ENCODE measurements at regions not wholly inside any gene's neighbourhood (a gene's known extent, or its start where the extent isn't known, plus 50 kb on each side); places are given as distances from the start of the nearest gene placed in this dataset.
"Not testable (repeated sequence)": the region's sequence is repeated elsewhere in the genome, so short reads cannot be mapped to it uniquely, and the experiment has no call there.

DNA sequence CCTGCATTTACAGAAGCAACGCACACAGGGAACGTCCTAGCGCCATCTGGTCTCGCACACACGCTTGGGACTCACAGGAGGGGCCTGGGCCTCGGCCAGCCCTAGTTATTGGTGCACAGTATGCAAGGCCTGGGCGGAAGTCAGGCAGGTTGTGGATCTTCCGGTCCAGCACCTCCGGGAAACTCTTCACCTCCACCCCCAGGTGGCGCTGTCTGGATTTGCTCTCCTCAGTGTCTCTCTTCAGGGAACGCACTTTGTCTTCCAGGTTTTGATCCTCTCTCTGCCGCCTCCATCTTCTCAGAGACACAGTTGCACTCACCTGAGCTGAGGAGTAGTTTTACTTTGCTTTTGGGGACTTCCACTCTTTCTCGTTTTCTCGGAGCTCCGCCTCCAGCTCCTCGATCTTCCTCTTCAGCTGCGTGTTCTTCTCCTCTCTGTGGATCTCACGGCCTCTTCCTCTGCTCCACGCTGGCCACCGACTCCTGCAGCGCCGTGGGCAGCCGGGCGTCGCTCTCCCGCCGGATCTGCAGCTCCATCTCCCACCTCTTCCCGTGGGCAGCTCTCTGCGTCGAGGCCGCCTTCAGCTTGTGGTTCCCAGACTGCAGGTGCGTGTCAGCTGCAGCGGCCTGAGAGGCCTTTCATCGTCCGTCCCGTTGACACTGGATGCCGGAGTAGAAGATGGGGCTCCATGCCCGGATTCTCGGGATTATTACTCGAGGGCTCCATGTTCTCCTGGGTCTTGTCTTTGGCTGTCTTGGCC, 933.8 kb downstream of the TMEM121 start:
- H3K4me3 ChIP-seq (replicated peaks; ENCODE audit: low read depth, low read length) = no peak overlapping the region
- TF ChIP-seq, protein P1, sequence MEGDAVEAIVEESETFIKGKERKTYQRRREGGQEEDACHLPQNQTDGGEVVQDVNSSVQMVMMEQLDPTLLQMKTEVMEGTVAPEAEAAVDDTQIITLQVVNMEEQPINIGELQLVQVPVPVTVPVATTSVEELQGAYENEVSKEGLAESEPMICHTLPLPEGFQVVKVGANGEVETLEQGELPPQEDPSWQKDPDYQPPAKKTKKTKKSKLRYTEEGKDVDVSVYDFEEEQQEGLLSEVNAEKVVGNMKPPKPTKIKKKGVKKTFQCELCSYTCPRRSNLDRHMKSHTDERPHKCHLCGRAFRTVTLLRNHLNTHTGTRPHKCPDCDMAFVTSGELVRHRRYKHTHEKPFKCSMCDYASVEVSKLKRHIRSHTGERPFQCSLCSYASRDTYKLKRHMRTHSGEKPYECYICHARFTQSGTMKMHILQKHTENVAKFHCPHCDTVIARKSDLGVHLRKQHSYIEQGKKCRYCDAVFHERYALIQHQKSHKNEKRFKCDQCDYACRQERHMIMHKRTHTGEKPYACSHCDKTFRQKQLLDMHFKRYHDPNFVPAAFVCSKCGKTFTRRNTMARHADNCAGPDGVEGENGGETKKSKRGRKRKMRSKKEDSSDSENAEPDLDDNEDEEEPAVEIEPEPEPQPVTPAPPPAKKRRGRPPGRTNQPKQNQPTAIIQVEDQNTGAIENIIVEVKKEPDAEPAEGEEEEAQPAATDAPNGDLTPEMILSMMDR (IDR thresholded peaks at IDR 0.05; ENCODE audit: low read depth, low read length, missing control alignments) = no peak
- DNase-seq (ENCODE audit: extremely low read depth, low read depth) = no peak

DNA sequence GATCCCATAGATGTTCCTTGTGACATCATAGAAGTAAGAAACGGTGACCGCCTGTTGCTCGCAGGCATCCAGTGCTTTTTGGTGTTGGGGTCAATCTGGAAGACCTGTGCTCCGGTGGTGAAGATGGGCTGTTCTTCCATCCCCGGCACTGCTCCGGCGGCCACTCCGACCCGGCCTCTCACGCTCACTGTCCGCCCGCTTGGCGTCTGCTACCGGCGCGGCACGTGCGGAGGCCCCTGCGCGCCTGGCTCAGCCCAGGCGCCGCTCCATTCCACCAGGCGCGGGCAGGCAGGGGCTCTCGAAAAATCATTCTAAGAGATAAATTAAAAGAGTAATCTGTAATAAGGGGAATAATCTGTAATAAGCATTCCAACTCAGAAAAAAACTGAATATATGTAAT, 934.5 kb downstream of the TMEM121 start:
- DNase-seq (ENCODE audit: extremely low read depth, low read depth) = no peak
- no peak overlapping the region for H3K4me3 ChIP-seq (replicated peaks; ENCODE audit: low read depth, low read length)
- TF ChIP-seq, protein P1 (IDR thresholded peaks at IDR 0.05; ENCODE audit: low read depth, low read length, missing control alignments) = no peak

GRCh38 chr14:106466483-106466882, 940.1 kb downstream of the TMEM121 start:
- not testable (repeated sequence) for DNase-seq (ENCODE audit: extremely low read depth, low read depth); H3K4me3 ChIP-seq (replicated peaks; ENCODE audit: low read depth, low read length)

- H3K4me3 ChIP-seq (replicated peaks; ENCODE audit: low read depth, low read length); DNase-seq (ENCODE audit: extremely low read depth, low read depth): not testable (repeated sequence)
These were observed 942.5 kb downstream of the TMEM121 start for GRCh38 chr14:106468869-106469268.

DNA sequence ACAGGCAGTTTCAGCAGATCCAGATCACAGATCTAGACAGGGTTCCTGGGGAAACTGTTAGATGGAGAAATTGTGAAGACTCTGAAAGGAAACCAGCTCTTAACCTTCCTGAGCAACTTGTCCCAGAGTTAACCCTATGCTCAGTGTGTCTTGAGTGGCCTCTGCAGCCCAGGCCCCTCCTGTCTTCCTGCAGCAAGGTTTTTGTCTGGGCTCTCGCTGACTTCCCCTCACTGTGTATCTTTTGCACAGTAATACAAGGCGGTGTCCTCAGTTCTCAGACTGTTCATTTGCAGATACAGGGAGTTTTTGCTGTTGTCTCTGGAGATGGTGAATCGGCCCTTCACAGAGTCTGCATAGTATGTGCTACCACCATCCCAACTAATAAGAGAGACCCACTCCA, 943.6 kb downstream of the TMEM121 start:
- not testable (repeated sequence) for DNase-seq (ENCODE audit: extremely low read depth, low read depth); H3K4me3 ChIP-seq (replicated peaks; ENCODE audit: low read depth, low read length)

- not testable (repeated sequence) for DNase-seq (ENCODE audit: extremely low read depth, low read depth); H3K4me3 ChIP-seq (replicated peaks; ENCODE audit: low read depth, low read length)
These were observed 948.1 kb downstream of the TMEM121 start for GRCh38 chr14:106474261-106475028.

GRCh38 chr14:106475214-106475613, 948.8 kb downstream of the TMEM121 start:
- not testable (repeated sequence) for DNase-seq (ENCODE audit: extremely low read depth, low read depth); H3K4me3 ChIP-seq (replicated peaks; ENCODE audit: low read depth, low read length)

GRCh38 chr14:106477600-106477999, 951.2 kb downstream of the TMEM121 start:
- not testable (repeated sequence) for H3K4me3 ChIP-seq (replicated peaks; ENCODE audit: low read depth, low read length); DNase-seq (ENCODE audit: extremely low read depth, low read depth)

GRCh38 chr14:106480287-106480686, 953.9 kb downstream of the TMEM121 start:
- DNase-seq (ENCODE audit: extremely low read depth, low read depth); H3K4me3 ChIP-seq (replicated peaks; ENCODE audit: low read depth, low read length): not testable (repeated sequence)

DNA sequence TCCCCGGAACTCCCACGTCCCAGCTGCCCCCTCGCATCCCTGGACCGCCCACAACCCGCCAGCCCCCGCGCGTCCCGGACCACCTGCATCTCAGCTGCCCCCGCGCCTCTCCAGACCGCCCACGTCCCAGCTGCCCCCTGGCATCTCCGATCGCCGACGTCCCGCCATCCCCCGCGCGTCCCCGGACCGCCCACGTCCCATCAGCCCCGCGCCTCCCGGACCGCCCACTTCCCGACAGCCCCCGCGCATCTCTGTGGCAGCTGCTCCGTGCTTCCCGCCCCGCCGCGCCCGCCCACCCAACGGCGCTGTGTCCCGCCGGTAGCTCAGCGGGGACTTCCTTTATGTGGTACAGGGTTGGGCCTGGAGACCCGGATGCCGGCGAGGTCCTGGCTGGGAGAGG, 955.8 kb downstream of the TMEM121 start:
- not testable (repeated sequence) for DNase-seq (ENCODE audit: extremely low read depth, low read depth); H3K4me3 ChIP-seq (replicated peaks; ENCODE audit: low read depth, low read length)

DNA sequence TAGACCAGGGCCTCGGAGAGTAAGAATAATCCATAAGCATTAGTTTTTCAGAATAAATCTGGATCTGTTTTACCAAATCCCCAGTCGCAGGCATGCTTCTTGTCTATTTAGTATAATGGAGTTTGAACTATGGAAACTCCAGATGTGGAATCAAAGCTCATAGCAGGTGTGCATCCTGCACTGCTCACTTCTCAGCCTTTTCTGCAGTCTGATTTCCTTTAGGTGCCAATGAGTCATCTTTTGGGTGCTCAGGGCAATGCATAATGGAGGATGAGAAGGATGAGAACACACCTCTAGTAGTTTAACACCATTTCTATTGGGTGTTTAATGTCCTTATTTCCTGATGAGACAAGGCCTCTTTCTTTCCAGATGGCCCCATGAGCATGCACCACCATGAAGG, 961.2 kb downstream of the TMEM121 start:
- H3K4me3 ChIP-seq (replicated peaks; ENCODE audit: low read depth, low read length) = no peak overlapping the region
- TF ChIP-seq, protein P1 (IDR thresholded peaks at IDR 0.05; ENCODE audit: low read depth, low read length, missing control alignments) = no peak
- no peak for DNase-seq (ENCODE audit: extremely low read depth, low read depth)

Data from HFF-Myc (cell line).